Spleen (tissue), 11 donors: ENCODE measurements at regions not wholly inside any gene's neighbourhood (a gene's known extent, or its start where the extent isn't known, plus 50 kb on each side); places are given as distances from the start of the nearest gene placed in this dataset.

ENCODE experiments used
- DNase-seq: peaks from one replicate; pipeline ENCODE4 v3.0.0-alpha.2; 2020
- H3K27ac ChIP-seq, 8 donors: fragments of 200-600 bp; sonication (generic) in 7 of 8; 1 replicate in 4 of 8; 2 replicates in 4 of 8; pipeline versions ENCODE4 v1.5.0 to v1.8.0; 2016 to 2021; ENCODE audit warnings: inconsistent platforms in 4 of 8, mild to moderate bottlenecking in 4 of 8, moderate library complexity in 1 of 8
- H3K27me3 ChIP-seq, 7 donors: fragments of 200-600 bp; sonication (generic) in 6 of 7; replicated peaks in 1 of 7; 1 replicate in 4 of 7; 2 replicates in 3 of 7; pipeline versions ENCODE4 v1.5.0 to v1.8.0; 2016 to 2021; ENCODE audit warnings: inconsistent platforms in 3 of 7, mild to moderate bottlenecking in 1 of 7
- H3K36me3 ChIP-seq, 6 donors: fragments of 200-600 bp; sonication (generic) in 5 of 6; 1 replicate in 4 of 6; 2 replicates in 2 of 6; pipeline versions ENCODE4 v1.5.0 to v1.8.0; 2016 to 2021; ENCODE audit warnings: inconsistent platforms in 2 of 6
- H3K4me1 ChIP-seq, 6 donors: fragments of 200-600 bp; sonication (generic) in 5 of 6; 1 replicate in 3 of 6; 2 replicates in 3 of 6; pipeline versions ENCODE4 v1.5.0 to v1.8.0; 2016 to 2021; ENCODE audit warnings: inconsistent platforms in 3 of 6
- H3K4me3 ChIP-seq, 8 donors: fragments of 200-600 bp; sonication (generic) in 7 of 8; 1 replicate in 4 of 8; 2 replicates in 4 of 8; pipeline versions ENCODE4 v1.5.0 to v1.8.0; 2016 to 2021; ENCODE audit warnings: inconsistent platforms in 4 of 8, mild to moderate bottlenecking in 4 of 8, moderate library complexity in 2 of 8
- H3K9me3 ChIP-seq, 8 donors: fragments of 200-600 bp; sonication (generic) in 7 of 8; 1 replicate in 4 of 8; 2 replicates in 4 of 8; pipeline versions ENCODE4 v1.5.0 to v1.8.0; 2016 to 2021; ENCODE audit warnings: inconsistent platforms in 4 of 8
- CTCF ChIP-seq, 11 experiments: fragments of 200-600 bp in 7 of 11; fragments of 450-650 bp in 4 of 11; sonication (generic) in 4 of 11; IDR thresholded peaks in 8 of 11; conservative IDR thresholded peaks in 3 of 11; 1 replicate in 7 of 11; 2 replicates in 4 of 11; pipeline versions ENCODE4 v1.4.0 to v1.8.0; 2016 to 2021; ENCODE audit warnings: antibody characterized with exemption in 11 of 11, inconsistent platforms in 4 of 11, mild to moderate bottlenecking in 1 of 11
- POLR2A ChIP-seq, 3 donors: fragments of 450-650 bp; IDR thresholded peaks; one replicate each; pipeline ENCODE4 v1.5.1; 2017; ENCODE audit warnings: antibody characterized with exemption in 3 of 3, mild to moderate bottlenecking in 1 of 3
- POLR2AphosphoS5 ChIP-seq, 3 donors: sonication (generic); formaldehyde crosslinking; IDR thresholded peaks; one replicate each; pipeline ENCODE4 v1.5.1; 2017; ENCODE audit warnings: antibody characterized with exemption in 3 of 3
- WGBS, 5 donors: extraction: QIAGEN DNeasy Blood & Tissue Kit in 3 of 5; methylation state at CpG; one replicate each; pipeline versions ENCODE4 v1.1.5 to v1.1.7; 2013 to 2018; 5-methylcytosine and 5-hydroxymethylcytosine counted together
- intact Hi-C: fragments of 100-400 bp; cut with DNase I; formaldehyde crosslinking; loops from one replicate; pipeline ENCODE4 v1.15.0; 2023; ENCODE audit warnings: low total_unique reads
- donor health status: healthy with polysubstance abuse.
- donor health status: DM: no; HTN: no; CAD: no; lungs with moderate emphysema.
- donor health status: DM: no; HTN: no; CAD: no.
- donor health status: Bipolar disorder and iron deficiency.
- donor health status: healthy.
- donor health status: DM: no; HTN: no; CAD: no.
- donor health status: DM: yes; HTN: yes; CAD: no.

DNA sequence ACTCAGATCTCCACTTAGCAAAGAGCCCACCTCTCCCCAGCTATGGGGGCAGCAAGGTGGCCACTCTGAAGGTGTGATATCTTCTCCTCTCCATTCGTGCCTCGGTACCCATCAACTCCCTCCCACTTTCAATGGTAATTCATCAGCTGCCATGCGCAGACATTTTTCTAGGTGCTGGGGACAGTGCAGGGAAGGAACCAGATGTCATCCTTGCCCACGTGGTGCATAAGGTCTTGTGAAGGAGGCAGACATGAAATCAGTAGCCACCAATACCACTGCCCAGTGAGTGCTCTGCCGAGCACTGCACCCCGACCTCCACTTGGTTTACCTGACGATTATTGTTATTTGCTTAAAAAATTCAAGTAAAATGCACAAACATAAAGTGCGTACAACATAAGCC is 76.3 kb upstream of the CSF3R start:
- intact Hi-C loops, result loop anchor here (10.0 kb wide), 1 partner anchor 876 kb away; no protein-coding TSS in a partner anchor
- DNase-seq, result no peak

GRCh38 chr1:36557041-36558000 is 74.6 kb upstream of the CSF3R start:
- 65 to 83% (median 72%) methylated on average over 14 of the region's 14 CpGs for WGBS, 5 donors
- DNase-seq, result no peak
- Histone ChIP-seq H3K27ac (no peak overlapping the region), H3K36me3 (no peaks in the 10 kb centered on the region), H3K4me3 (no peak overlapping the region), H3K27me3 (peaks cover 0 to 40% (median 20%) of the 10 kb centered on the region in 7 donors), H3K9me3 (no peaks in the 10 kb centered on the region), H3K4me1 (no peaks in the 10 kb centered on the region)
- intact Hi-C loops, result loop anchor here (10.0 kb wide), 1 partner anchor 877 kb away; no protein-coding TSS in a partner anchor
- TF ChIP-seq POLR2AphosphoS5 (IDR thresholded peaks at IDR 0.05) (no peak), CTCF (IDR thresholded peaks at IDR 0.05 in 8 of 11, conservative IDR thresholded peaks at IDR 0.05 in 3 of 11) (no peak), POLR2A (IDR thresholded peaks at IDR 0.05) (no peak)

More for the DNA sequence above, 76.3 kb upstream of the CSF3R start:
- H3K36me3 ChIP-seq, result no peaks in the 10 kb centered on the region
- peaks cover 0 to 23% (median 8%) of the 10 kb centered on the region in 7 donors for H3K27me3 ChIP-seq
- WGBS, 5 donors, result 64 to 86% (median 74%) methylated on average over 8 of the region's 8 CpGs
- H3K4me1 ChIP-seq, result no peaks in the 10 kb centered on the region
- TF ChIP-seq POLR2A (IDR thresholded peaks at IDR 0.05) (no peak), CTCF (IDR thresholded peaks at IDR 0.05 in 8 of 11, conservative IDR thresholded peaks at IDR 0.05 in 3 of 11) (no peak), POLR2AphosphoS5 (IDR thresholded peaks at IDR 0.05) (no peak)
- H3K27ac ChIP-seq, result no peak overlapping the region
- H3K9me3 ChIP-seq, result no peaks in the 10 kb centered on the region
- H3K4me3 ChIP-seq, result no peak overlapping the region

DNA sequence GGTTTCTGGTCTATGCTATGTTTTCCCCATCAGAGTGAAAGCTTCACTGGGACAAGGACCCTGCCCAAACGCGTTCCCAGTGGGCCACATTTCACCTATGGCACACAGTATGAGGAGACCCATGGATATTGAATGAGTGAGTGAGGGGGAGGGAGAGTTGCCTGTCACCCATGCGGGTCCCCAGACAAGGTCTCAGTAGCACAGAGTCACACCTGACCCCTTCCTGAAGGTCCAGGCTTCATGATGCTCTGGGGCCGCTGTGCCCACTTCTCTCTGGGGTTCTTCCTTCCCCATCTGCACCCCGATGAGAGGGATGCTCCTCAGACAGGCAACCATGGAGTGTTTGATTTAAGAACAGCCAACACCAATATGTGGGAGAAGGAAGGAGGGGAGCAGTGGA is 72.3 kb upstream of the CSF3R start:
- Histone ChIP-seq H3K4me1 (no peaks in the 10 kb centered on the region), H3K27ac (no peak overlapping the region), H3K9me3 (no peaks in the 10 kb centered on the region), H3K27me3 (peaks cover 0 to 52% (median 20%) of the 10 kb centered on the region in 7 donors), H3K36me3 (no peaks in the 10 kb centered on the region), H3K4me3 (no peak overlapping the region)
- TF ChIP-seq CTCF (IDR thresholded peaks at IDR 0.05 in 8 of 11, conservative IDR thresholded peaks at IDR 0.05 in 3 of 11) (no peak), POLR2AphosphoS5 (IDR thresholded peaks at IDR 0.05) (no peak), POLR2A (IDR thresholded peaks at IDR 0.05) (no peak)
- intact Hi-C loops, result loop anchor here (10.0 kb wide), 1 partner anchor 880 kb away; no protein-coding TSS in a partner anchor
- WGBS, 5 donors, result 72 to 83% (median 73%) methylated on average over 5 of the region's 5 CpGs
- DNase-seq, result no peak

- TF ChIP-seq POLR2AphosphoS5 (IDR thresholded peaks at IDR 0.05) (no peak), CTCF (IDR thresholded peaks at IDR 0.05 in 8 of 11, conservative IDR thresholded peaks at IDR 0.05 in 3 of 11) (no peak), POLR2A (IDR thresholded peaks at IDR 0.05) (no peak)
These were observed 71.6 kb upstream of the CSF3R start for GRCh38 chr1:36554323-36554628.

More at GRCh38 chr1:36554323-36554628, 71.6 kb upstream of the CSF3R start:
- no peak overlapping the region for H3K27ac ChIP-seq
- H3K4me1 ChIP-seq, result no peaks in the 10 kb centered on the region
- DNase-seq, result no peak
- peaks cover 0 to 52% (median 20%) of the 10 kb centered on the region in 7 donors for H3K27me3 ChIP-seq
- WGBS, 5 donors, result 76 to 100% (median 83%) methylated on average over 1 to 4 of the region's 4 CpGs
- H3K36me3 ChIP-seq, result no peaks in the 10 kb centered on the region
- H3K9me3 ChIP-seq, result no peaks in the 10 kb centered on the region
- H3K4me3 ChIP-seq, result no peak overlapping the region
- intact Hi-C loops, result loop anchor here (10.0 kb wide), 1 partner anchor 881 kb away; no protein-coding TSS in a partner anchor
